Esophagus squamous epithelium (tissue), 4 donors: ENCODE measurements at regions not wholly inside any gene's neighbourhood (a gene's known extent, or its start where the extent isn't known, plus 50 kb on each side); places are given as distances from the start of the nearest gene placed in this dataset.

Source experiments
- CTCF ChIP-seq, 6 experiments: fragments of 450-650 bp in 4 of 6; fragments of 200-600 bp in 2 of 6; sonication (generic) in 2 of 6; IDR thresholded peaks; one replicate each; pipeline ENCODE4 v1.5.1; 2016 to 2019; ENCODE audit warnings: antibody characterized with exemption in 6 of 6, mild to moderate bottlenecking in 4 of 6, moderate library complexity in 4 of 6
- POLR2A ChIP-seq, 4 donors: fragments of 450-650 bp; IDR thresholded peaks; one replicate each; pipeline ENCODE4 v1.6.1; 2017; ENCODE audit warnings: antibody characterized with exemption in 4 of 4, mild to moderate bottlenecking in 4 of 4, moderate library complexity in 3 of 4

GRCh38 chr2:129885735-129886134 is 93.7 kb upstream of the RAB6C start:
- TF ChIP-seq CTCF (IDR thresholded peaks at IDR 0.05) (peak in 1 of 6 experiments; percentile 8), POLR2A (IDR thresholded peaks at IDR 0.05) (no peak)
